ENCODE measurements at regions not wholly inside any gene's neighbourhood (a gene's known extent, or its start where the extent isn't known, plus 50 kb on each side); places are given as distances from the start of the nearest gene placed in this dataset.

DNA sequence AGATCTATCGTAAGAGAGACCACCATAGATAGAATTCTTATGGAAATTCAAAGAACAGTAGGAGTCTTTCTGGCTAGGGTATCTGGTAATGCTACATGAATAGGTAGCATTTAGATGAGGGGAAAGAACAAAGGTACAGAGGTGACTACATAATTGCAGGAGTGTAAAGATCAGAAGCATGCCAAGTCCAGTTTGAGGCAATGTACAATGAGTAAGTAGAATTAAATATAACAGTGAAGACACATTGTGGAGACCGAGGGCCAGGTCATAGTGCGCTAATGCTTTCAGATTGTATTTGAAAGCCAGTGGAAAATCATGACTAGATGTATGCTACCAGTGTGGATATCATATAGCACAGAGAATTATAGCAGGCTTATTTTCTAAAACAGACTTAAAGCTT is 1611.6 kb upstream of the LRRTM3 start:
- Histone ChIP-seq H3K27ac (ENCODE audit: extremely low read length, insufficient read depth, low read length) (no peak overlapping the region), H3K36me3 (replicated peaks in 1 of 2; ENCODE audit: control insufficient read depth in 1 of 2, insufficient read depth in 2 of 2, low read length in 2 of 2) (no peaks in the 10 kb centered on the region), H3K4me3 (replicated peaks in 1 of 3; ENCODE audit: insufficient read depth in 1 of 3, low read depth in 2 of 3, low read length in 3 of 3) (no peak overlapping the region), H3K4me2 (ENCODE audit: low read depth, low read length) (no peak overlapping the region), H3K79me2 (ENCODE audit: insufficient read depth, low read length) (no peaks in the 10 kb centered on the region), H3K9me3 (ENCODE audit: low read length) (no peaks in the 10 kb centered on the region), H2AFZ (ENCODE audit: low read length) (no peak overlapping the region), H3K9ac (ENCODE audit: insufficient read depth, low read depth, low read length) (no peak overlapping the region), H4K20me1 (ENCODE audit: insufficient read depth, low read length) (no peaks in the 10 kb centered on the region), H3K4me1 (ENCODE audit: insufficient read depth, low read length) (no peaks in the 10 kb centered on the region), H3K27me3 (ENCODE audit: control insufficient read depth in 1 of 2, insufficient read depth in 2 of 2, low read length in 2 of 2) (no peaks in the 10 kb centered on the region; a peak in 1 of 5 replicates)
- no TSS peak for BruUV-seq (replicated peaks)
- intact Hi-C loops (cut with micrococcal nuclease; ENCODE audit: unreplicated experiment) (no loop called here), in situ Hi-C loops (cut with HindIII; ENCODE audit: extremely low pct_ligation_motif_present, low pct_unique_long_range_greater_than_20kb) (no loop called here)
- DNase-seq (ENCODE audit: low spot score): no peak
- TF ChIP-seq ZNF570 (CRISPR knock-in tag; IDR thresholded peaks at IDR 0.05; ENCODE audit: borderline replicate concordance) (no peak), ZNF598 (CRISPR knock-in tag; IDR thresholded peaks at IDR 0.05; ENCODE audit: borderline replicate concordance) (no peak), ZNF792 (CRISPR knock-in tag; IDR thresholded peaks at IDR 0.05) (no peak), PRDM4 (CRISPR knock-in tag; IDR thresholded peaks at IDR 0.05; ENCODE audit: borderline replicate concordance) (no peak)
- TF ChIP-seq, protein P1, sequence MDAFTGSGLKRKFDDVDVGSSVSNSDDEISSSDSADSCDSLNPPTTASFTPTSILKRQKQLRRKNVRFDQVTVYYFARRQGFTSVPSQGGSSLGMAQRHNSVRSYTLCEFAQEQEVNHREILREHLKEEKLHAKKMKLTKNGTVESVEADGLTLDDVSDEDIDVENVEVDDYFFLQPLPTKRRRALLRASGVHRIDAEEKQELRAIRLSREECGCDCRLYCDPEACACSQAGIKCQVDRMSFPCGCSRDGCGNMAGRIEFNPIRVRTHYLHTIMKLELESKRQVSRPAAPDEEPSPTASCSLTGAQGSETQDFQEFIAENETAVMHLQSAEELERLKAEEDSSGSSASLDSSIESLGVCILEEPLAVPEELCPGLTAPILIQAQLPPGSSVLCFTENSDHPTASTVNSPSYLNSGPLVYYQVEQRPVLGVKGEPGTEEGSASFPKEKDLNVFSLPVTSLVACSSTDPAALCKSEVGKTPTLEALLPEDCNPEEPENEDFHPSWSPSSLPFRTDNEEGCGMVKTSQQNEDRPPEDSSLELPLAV (CRISPR knock-in tag; conservative IDR thresholded peaks at IDR 0.05; ENCODE audit: low read depth): no peak
- TF ChIP-seq, protein P2, sequence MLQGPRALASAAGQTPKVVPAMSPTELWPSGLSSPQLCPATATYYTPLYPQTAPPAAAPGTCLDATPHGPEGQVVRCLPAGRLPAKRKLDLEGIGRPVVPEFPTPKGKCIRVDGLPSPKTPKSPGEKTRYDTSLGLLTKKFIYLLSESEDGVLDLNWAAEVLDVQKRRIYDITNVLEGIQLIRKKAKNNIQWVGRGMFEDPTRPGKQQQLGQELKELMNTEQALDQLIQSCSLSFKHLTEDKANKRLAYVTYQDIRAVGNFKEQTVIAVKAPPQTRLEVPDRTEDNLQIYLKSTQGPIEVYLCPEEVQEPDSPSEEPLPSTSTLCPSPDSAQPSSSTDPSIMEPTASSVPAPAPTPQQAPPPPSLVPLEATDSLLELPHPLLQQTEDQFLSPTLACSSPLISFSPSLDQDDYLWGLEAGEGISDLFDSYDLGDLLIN (CRISPR knock-in tag; IDR thresholded peaks at IDR 0.05; ENCODE audit: borderline replicate concordance): no peak
- FAIRE-seq: no peak
- ATAC-seq: no peak
- POLR2A ChIA-PET: no interaction called here
- 25% methylated on average over 3 of the region's 3 CpGs for WGBS (ENCODE audit: low lambda C conversion rate)
- CTCF ChIA-PET (ENCODE audit: low intra/inter-chr PET ratio, low total read pairs): no interaction called here

All from HepG2 (cell line).